GM19351 (cell line): ENCODE measurements at regions not wholly inside any gene's neighbourhood (a gene's known extent, or its start where the extent isn't known, plus 50 kb on each side); places are given as distances from the start of the nearest gene placed in this dataset.
"Not testable (repeated sequence)": the region's sequence is repeated elsewhere in the genome, so short reads cannot be mapped to it uniquely, and the experiment has no call there.

Source experiments
- ATAC-seq: cut with Tn5 transposase; IDR thresholded peaks from one replicate; pipeline ENCODE4 v1.9.1; 2021; ENCODE audit warnings: mild to moderate bottlenecking, moderate library complexity; ENCODE audit not compliant: unreplicated experiment

- no peak for ATAC-seq
Observed at GRCh38 chr5:25405850-25406249, 761.1 kb upstream of the CDH10 start.

GRCh38 chr5:25399878-25400480 is 755.2 kb upstream of the CDH10 start:
- ATAC-seq, result no peak

GRCh38 chr5:25393957-25394356 is 749.2 kb upstream of the CDH10 start:
- no peak for ATAC-seq

GRCh38 chr5:25393256-25393655 is 748.5 kb upstream of the CDH10 start:
- no peak for ATAC-seq

- ATAC-seq, result no peak
Observed at GRCh38 chr5:25387953-25388352, 743.2 kb upstream of the CDH10 start.

- ATAC-seq, result no peak
Observed at GRCh38 chr5:25362799-25363198, 718.0 kb upstream of the CDH10 start.

- no peak for ATAC-seq
Observed at GRCh38 chr5:25358919-25359318, 714.1 kb upstream of the CDH10 start.

GRCh38 chr5:25357605-25358004 is 712.8 kb upstream of the CDH10 start:
- ATAC-seq, result no peak

GRCh38 chr5:25349746-25350145 is 705.0 kb upstream of the CDH10 start:
- no peak for ATAC-seq

DNA sequence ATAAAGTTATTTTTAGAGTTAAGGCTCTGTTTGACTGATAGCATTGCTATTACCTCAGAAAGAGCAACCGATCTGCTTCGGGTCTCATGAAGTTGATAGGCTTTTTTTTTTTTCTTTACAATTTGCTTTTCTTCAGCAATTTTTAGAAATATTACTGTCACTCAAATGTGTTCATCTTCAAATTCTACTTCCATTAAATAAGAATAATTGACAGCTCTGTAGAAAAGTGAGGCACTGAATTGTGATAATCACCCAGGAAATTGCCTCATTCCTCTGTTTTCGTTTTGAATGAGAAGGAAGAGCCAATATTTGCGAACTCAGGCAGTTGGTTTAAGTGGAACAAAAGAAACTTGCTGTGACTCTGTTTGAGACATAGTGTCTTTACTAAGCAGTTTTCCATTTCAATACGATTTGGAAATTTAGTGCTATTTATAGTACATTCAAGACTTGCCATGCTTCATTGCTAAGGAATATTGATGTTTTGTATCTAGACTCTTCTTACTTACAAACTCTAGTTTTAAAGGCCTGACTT is 700.5 kb upstream of the CDH10 start:
- no peak for ATAC-seq

DNA sequence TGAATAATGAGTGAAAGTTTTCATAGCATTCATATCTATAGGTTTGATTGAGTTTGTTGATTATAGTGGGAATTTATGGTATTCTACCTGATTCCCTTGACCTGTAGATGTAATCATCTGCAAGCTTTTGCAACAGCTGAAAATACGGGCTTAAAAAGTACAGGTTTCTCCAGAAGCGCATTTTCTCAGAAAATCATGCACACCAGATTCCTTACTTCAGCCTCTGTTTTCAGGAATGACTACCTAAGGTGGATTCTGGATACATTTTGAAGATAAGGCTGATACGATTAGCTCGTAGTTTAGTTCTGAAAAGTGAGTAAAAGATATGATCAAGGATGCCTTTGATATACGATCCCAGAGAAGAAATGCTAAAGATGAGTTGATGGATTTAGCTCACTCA is 694.8 kb upstream of the CDH10 start:
- ATAC-seq, result no peak

GRCh38 chr5:25334350-25334749 is 689.6 kb upstream of the CDH10 start:
- ATAC-seq, result no peak

GRCh38 chr5:25330721-25331120 is 685.9 kb upstream of the CDH10 start:
- ATAC-seq, result no peak

DNA sequence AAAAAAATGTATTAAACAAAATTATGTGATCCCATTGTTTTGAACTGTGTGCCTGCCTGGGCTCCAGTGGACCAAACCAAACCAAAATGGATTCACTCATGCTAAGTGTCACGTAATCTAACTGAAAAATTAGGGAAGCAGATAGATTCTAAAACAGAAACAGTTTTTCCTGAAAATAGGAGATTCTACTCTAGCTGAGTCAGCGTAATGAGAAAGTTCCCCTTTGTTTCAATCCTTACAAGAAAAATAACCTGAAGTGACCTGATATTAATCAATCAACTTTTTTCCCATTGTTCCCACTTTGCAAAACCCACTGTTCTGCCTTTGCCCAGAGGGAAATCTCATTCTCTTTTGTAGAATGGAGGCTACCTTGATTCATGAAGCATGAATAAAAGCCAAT is 682.4 kb upstream of the CDH10 start:
- ATAC-seq, result no peak

- ATAC-seq, result no peak
Observed at GRCh38 chr5:25301836-25302235, 657.1 kb upstream of the CDH10 start.

GRCh38 chr5:25295067-25295466 is 650.3 kb upstream of the CDH10 start:
- no peak for ATAC-seq

- not testable (repeated sequence) for ATAC-seq
Observed at GRCh38 chr5:25289766-25290165, 645.0 kb upstream of the CDH10 start.

DNA sequence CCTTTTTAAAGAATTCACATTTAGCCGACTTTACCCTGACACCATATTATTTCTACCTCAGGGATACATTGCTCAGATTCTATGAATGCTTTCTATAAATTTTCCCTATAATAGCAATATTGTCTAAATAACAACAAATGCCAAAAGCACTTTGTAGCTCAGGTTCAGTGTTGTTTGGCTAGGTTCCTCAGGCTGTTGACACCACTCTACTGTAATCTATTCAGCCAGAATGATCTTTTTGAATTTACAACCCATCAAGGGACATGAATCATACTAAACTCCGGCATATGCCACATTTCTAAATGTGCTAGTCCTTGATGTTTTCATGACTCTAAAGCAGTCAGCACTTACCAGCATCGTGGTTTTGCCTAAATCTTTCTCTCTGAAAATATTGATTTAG is 641.5 kb upstream of the CDH10 start:
- no peak for ATAC-seq

DNA sequence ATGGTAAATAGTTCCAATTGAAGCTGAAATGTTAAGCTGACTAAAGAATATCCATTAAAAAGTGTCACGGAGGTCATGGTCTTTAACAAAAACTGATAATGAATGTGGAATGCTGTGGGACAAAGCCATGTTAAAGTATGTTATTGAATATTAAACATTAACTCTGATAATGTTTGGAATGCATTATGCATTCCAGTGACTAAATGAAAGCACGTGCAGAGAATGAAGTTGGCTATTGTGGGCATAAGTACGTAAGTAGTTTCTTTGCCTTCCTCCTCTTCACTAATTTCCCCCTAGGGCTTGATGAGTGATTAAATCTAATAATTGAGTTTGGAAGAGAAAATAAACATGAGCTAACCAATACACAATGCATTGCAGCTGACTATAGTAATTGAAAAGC is 640.4 kb upstream of the CDH10 start:
- no peak for ATAC-seq

DNA sequence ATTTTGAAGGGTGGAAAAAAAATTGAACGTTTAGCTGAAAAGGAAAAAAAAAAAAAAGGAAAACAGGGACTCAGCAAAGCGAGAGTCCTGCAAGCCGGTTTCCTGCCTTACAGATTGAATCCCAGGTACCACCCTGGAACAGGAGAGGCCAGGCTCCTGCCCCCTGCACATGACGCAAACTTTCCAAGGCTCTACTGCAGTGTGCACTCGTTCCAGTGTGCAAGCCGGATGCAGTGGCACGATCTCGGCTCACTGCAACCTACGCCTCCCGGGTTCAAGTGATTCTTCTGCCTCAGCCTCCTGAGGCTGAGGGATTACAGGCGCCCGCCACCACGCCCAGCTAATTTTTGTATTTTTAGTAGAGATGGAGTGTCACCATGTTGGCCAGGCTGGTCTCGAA is 618.7 kb upstream of the CDH10 start:
- not testable (repeated sequence) for ATAC-seq

GRCh38 chr5:25262221-25262620 is 617.4 kb upstream of the CDH10 start:
- ATAC-seq, result no peak

DNA sequence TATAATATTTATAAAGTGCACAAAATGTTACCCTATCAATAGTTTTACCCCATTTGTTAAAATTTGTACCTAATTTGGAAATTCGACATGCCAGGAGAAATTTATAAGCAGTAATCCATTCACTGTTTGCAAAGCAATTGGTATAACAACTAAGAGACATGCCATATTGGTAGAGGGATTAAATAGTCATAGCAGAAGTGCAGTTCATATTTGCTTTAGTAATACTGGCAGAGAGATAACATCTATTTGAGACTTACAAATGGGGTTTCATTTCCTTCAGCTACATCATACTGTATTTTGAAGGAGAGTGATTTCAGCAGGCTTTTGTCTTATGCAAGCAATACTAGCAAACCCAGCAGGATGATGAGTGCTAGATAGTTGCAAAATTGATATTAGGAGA is 610.4 kb upstream of the CDH10 start:
- ATAC-seq, result no peak

- no peak for ATAC-seq
Observed at GRCh38 chr5:25241981-25242380, 597.2 kb upstream of the CDH10 start.
